ENCODE measurements at regions not wholly inside any gene's neighbourhood (a gene's known extent, or its start where the extent isn't known, plus 50 kb on each side); places are given as distances from the start of the nearest gene placed in this dataset.

DNA sequence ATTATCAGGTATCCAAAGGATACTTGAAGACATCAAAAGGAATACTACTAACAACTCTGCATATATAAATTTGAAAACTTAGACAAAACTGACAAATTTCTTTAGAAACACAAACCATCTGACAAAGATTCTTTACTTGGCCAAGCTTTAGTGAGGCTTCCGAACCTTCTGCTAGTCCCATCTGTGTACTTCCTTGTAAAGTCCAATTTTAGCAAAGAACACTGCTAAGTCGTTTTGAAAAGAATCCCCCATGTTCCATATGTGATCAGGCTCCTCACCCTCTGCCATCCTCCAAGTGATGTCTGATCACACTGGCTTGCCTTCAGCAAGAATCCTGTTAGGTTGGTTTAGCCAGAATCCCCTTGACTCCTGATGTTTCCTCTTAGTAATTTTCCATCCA lies 150.0 kb upstream of the ACO1 start:
- H3K9me3 ChIP-seq (ENCODE audit: low read length) = no peaks in the 10 kb centered on the region
- H3K4me2 ChIP-seq (ENCODE audit: low read length) = no peak overlapping the region
- no peaks in the 10 kb centered on the region for H3K9me2 ChIP-seq (ENCODE audit: low read depth, low read length)
- no peaks in the 10 kb centered on the region for H3F3A ChIP-seq (ENCODE audit: insufficient read depth, low read length)
- no peak overlapping the region for H3K4me3 ChIP-seq (ENCODE audit: low read depth, low read length, poor library complexity, severe bottlenecking)
- no peak overlapping the region for H3K27ac ChIP-seq (ENCODE audit: low read depth, low read length, poor library complexity, severe bottlenecking)
- H3K9ac ChIP-seq (ENCODE audit: low read length) = no peak overlapping the region
- TF ChIP-seq EZH2 (IDR thresholded peaks at IDR 0.05; ENCODE audit: borderline replicate concordance, low read length) = no peak
- TF ChIP-seq, protein P1, sequence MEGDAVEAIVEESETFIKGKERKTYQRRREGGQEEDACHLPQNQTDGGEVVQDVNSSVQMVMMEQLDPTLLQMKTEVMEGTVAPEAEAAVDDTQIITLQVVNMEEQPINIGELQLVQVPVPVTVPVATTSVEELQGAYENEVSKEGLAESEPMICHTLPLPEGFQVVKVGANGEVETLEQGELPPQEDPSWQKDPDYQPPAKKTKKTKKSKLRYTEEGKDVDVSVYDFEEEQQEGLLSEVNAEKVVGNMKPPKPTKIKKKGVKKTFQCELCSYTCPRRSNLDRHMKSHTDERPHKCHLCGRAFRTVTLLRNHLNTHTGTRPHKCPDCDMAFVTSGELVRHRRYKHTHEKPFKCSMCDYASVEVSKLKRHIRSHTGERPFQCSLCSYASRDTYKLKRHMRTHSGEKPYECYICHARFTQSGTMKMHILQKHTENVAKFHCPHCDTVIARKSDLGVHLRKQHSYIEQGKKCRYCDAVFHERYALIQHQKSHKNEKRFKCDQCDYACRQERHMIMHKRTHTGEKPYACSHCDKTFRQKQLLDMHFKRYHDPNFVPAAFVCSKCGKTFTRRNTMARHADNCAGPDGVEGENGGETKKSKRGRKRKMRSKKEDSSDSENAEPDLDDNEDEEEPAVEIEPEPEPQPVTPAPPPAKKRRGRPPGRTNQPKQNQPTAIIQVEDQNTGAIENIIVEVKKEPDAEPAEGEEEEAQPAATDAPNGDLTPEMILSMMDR (IDR thresholded peaks at IDR 0.05; ENCODE audit: low read length) = no peak
- no peaks in the 10 kb centered on the region for H3K36me3 ChIP-seq (ENCODE audit: insufficient read depth, low read length)
- H2AFZ ChIP-seq (ENCODE audit: low read length) = no peak overlapping the region
- H4K20me1 ChIP-seq (ENCODE audit: insufficient read depth, low read length) = no peaks in the 10 kb centered on the region
- H3K27me3 ChIP-seq (ENCODE audit: insufficient read depth, low read length) = no peaks in the 10 kb centered on the region
- H3K79me2 ChIP-seq (ENCODE audit: insufficient read depth, low read length) = no peaks in the 10 kb centered on the region
- no peaks in the 10 kb centered on the region for H3K4me1 ChIP-seq (ENCODE audit: insufficient read depth, low read length, severe bottlenecking)

DNA sequence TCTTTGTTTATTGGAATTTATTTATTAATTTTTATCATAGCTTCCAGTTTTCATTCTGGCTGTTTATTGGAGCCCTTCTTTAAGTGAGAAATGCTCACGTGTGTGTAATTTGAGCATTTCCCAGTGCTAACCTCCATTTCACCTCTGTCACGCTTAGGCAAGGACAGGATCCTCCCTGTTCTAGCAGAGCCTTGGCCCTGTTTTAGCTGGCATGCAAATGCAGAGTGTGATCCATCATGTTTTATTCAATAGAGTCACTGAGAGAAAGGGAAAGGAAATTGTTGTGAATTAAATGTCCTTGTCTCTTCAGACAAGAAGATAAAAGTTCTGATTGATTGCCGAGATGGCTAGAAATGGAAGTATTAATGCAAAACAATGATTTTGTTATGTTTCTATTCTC lies 137.3 kb upstream of the ACO1 start:
- Histone ChIP-seq H3F3A (ENCODE audit: insufficient read depth, low read length) (no peaks in the 10 kb centered on the region), H2AFZ (ENCODE audit: low read length) (no peak overlapping the region), H3K27me3 (ENCODE audit: insufficient read depth, low read length) (no peaks in the 10 kb centered on the region), H3K4me3 (ENCODE audit: low read depth, low read length, poor library complexity, severe bottlenecking) (no peak overlapping the region), H3K9me3 (ENCODE audit: low read length) (no peaks in the 10 kb centered on the region), H3K4me2 (ENCODE audit: low read length) (no peak overlapping the region), H3K4me1 (ENCODE audit: insufficient read depth, low read length, severe bottlenecking) (no peaks in the 10 kb centered on the region), H3K9me2 (ENCODE audit: low read depth, low read length) (no peaks in the 10 kb centered on the region), H3K9ac (ENCODE audit: low read length) (no peak overlapping the region), H3K79me2 (ENCODE audit: insufficient read depth, low read length) (no peaks in the 10 kb centered on the region), H4K20me1 (ENCODE audit: insufficient read depth, low read length) (no peaks in the 10 kb centered on the region), H3K36me3 (ENCODE audit: insufficient read depth, low read length) (no peaks in the 10 kb centered on the region), H3K27ac (ENCODE audit: low read depth, low read length, poor library complexity, severe bottlenecking) (no peak overlapping the region)
- TF ChIP-seq, protein P1 (IDR thresholded peaks at IDR 0.05; ENCODE audit: low read length) = no peak

DNA sequence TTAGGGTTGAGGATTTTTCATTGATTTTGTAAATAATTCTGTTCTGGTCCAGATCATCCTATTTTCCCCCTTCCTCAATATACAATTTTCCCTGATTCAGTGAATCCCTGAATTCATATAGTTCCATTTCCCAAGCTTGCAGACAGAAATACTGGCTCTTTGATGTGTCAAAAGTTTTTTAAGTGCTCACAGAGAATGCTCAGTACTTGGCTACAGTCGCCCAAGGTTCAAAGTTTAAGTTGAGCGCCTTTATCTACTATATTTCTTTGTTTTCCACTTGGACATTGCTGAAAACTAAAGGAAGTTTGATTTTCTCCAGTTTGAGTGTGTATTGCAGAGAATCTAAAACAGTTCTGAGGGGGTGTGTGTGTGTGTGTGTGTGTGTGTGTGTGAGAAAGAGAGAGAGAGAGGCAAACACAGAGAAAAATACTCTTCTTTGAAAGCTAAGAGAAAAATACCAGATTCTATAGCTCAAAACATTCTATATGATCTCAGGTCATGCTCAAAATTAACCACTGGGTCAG lies 136.2 kb upstream of the ACO1 start:
- Histone ChIP-seq H3K9ac (ENCODE audit: low read length) (no peak overlapping the region), H2AFZ (ENCODE audit: low read length) (no peak overlapping the region)
- TF ChIP-seq EZH2 (IDR thresholded peaks at IDR 0.05; ENCODE audit: borderline replicate concordance, low read length) = no peak
- TF ChIP-seq, protein P1 (IDR thresholded peaks at IDR 0.05; ENCODE audit: low read length) = no peak

More for the DNA sequence above, 136.2 kb upstream of the ACO1 start:
- Histone ChIP-seq H3K79me2 (ENCODE audit: insufficient read depth, low read length) (no peaks in the 10 kb centered on the region), H4K20me1 (ENCODE audit: insufficient read depth, low read length) (no peaks in the 10 kb centered on the region), H3K4me2 (ENCODE audit: low read length) (no peak overlapping the region), H3K9me2 (ENCODE audit: low read depth, low read length) (no peaks in the 10 kb centered on the region), H3K4me3 (ENCODE audit: low read depth, low read length, poor library complexity, severe bottlenecking) (no peak overlapping the region), H3K27me3 (ENCODE audit: insufficient read depth, low read length) (no peaks in the 10 kb centered on the region), H3K9me3 (ENCODE audit: low read length) (no peaks in the 10 kb centered on the region), H3F3A (ENCODE audit: insufficient read depth, low read length) (no peaks in the 10 kb centered on the region), H3K4me1 (ENCODE audit: insufficient read depth, low read length, severe bottlenecking) (no peaks in the 10 kb centered on the region), H3K36me3 (ENCODE audit: insufficient read depth, low read length) (no peaks in the 10 kb centered on the region), H3K27ac (ENCODE audit: low read depth, low read length, poor library complexity, severe bottlenecking) (no peak overlapping the region)
